HepG2 (cell line): ENCODE measurements at regions not wholly inside any gene's neighbourhood (a gene's known extent, or its start where the extent isn't known, plus 50 kb on each side); places are given as distances from the start of the nearest gene placed in this dataset.

Experiments
- ATAC-seq: fragments of 200-7000 bp; cut with Tn5 transposase; 3 replicates; pipeline ENCODE4 v1.9.1; 2020; ENCODE audit warnings: mild to moderate bottlenecking, moderate library complexity
- BruUV-seq: library from RNA; stranded (reverse); fragments of 400-500 nt; replicated peaks from 2 replicates; lab custom pipeline; 2021; lab: Mats Ljungman, UMichigan
- CTCF ChIA-PET: fragments of 300-600 bp; formaldehyde crosslinking; extraction: SDS; loops from one replicate; lab custom pipeline; 2021; ENCODE audit warnings: low total read pairs, inconsistent platforms, low intra/inter-chr PET ratio; lab: Yijun Ruan, JAX
- POLR2A ChIA-PET: fragments of 350-600 bp; sonication (Branson Sonifier 250); formaldehyde crosslinking; loops from one replicate; lab custom pipeline; 2020; ENCODE audit warnings: antibody characterized with exemption, inconsistent platforms; lab: Yijun Ruan, JAX
- DNase-seq: peaks from one replicate; pipeline ENCODE4 v3.0.0-alpha.2; 2015; ENCODE audit warnings: low spot score
- FAIRE-seq: peaks from 3 replicates; lab custom pipeline; 2011; peaks lifted over from hg19 to GRCh38; lab: Jason Lieb, UNC
- H2AFZ ChIP-seq: one replicate; pipeline ENCODE4 v1.6.1; 2011; ENCODE audit warnings: low read length, inconsistent platforms
- H3K27ac ChIP-seq: fragments of 300-600 bp; 3 replicates; pipeline ENCODE4 v1.8.0; 2011; ENCODE audit warnings: mixed run types, mild to moderate bottlenecking, mixed read lengths, low read length, inconsistent platforms; ENCODE audit not compliant: insufficient read depth; ENCODE audit errors: extremely low read length
- H3K27me3 ChIP-seq, 2 experiments: fragments of 200-600 bp in 1 of 2; 2 replicates in 1 of 2; 3 replicates in 1 of 2; pipeline versions ENCODE4 v1.6.0 to v1.8.0; 2011; ENCODE audit warnings: low read length in 2 of 2, mild to moderate bottlenecking in 2 of 2, moderate library complexity in 2 of 2, inconsistent platforms in 1 of 2; ENCODE audit not compliant: insufficient read depth in 2 of 2, control insufficient read depth in 1 of 2
- H3K36me3 ChIP-seq, 2 experiments: fragments of 200-600 bp in 1 of 2; replicated peaks in 1 of 2; 2 replicates in 1 of 2; 3 replicates in 1 of 2; pipeline versions ENCODE4 v1.5.1 to v1.8.0; 2011; ENCODE audit warnings: low read length in 2 of 2, inconsistent platforms in 1 of 2; ENCODE audit not compliant: insufficient read depth in 2 of 2, control insufficient read depth in 1 of 2
- H3K4me1 ChIP-seq: 2 replicates; pipeline ENCODE4 v1.5.1; 2012; ENCODE audit warnings: low read length, inconsistent platforms; ENCODE audit not compliant: insufficient read depth
- H3K4me2 ChIP-seq: 2 replicates; pipeline ENCODE4 v1.6.0; 2011; ENCODE audit warnings: low read depth, low read length, inconsistent platforms
- H3K4me3 ChIP-seq, 3 experiments: fragments of 200-600 bp in 1 of 3; sonication (generic), shearing (Covaris generic) in 1 of 3; replicated peaks in 1 of 3; 2 replicates each; pipeline ENCODE4 v1.5.1; 2011 to 2016; ENCODE audit warnings: low read length in 3 of 3, inconsistent platforms in 2 of 3, low read depth in 2 of 3, mild to moderate bottlenecking in 2 of 3, control low read depth in 1 of 3, mixed read lengths in 1 of 3; ENCODE audit not compliant: insufficient read depth in 1 of 3
- H3K79me2 ChIP-seq: one replicate; pipeline ENCODE4 v1.6.1; 2011; ENCODE audit warnings: low read length, inconsistent platforms; ENCODE audit not compliant: insufficient read depth
- H3K9ac ChIP-seq: 2 replicates; pipeline ENCODE4 v1.6.0; 2011; ENCODE audit warnings: mild to moderate bottlenecking, low read depth, low read length, inconsistent platforms; ENCODE audit not compliant: insufficient read depth
- H3K9me3 ChIP-seq: 2 replicates; pipeline ENCODE4 v1.5.1; 2012; ENCODE audit warnings: mild to moderate bottlenecking, low read length
- H4K20me1 ChIP-seq: 2 replicates; pipeline ENCODE4 v1.6.0; 2011; ENCODE audit warnings: inconsistent platforms, mild to moderate bottlenecking, low read length, moderate library complexity; ENCODE audit not compliant: insufficient read depth
- GATA4 ChIP-seq: sonication (generic); IDR thresholded peaks from 2 replicates; pipeline ENCODE4 v1.6.1; 2016; ENCODE audit warnings: antibody characterized with exemption, low read depth, borderline replicate concordance
- MTF2 ChIP-seq: sonication (generic); formaldehyde crosslinking; IDR thresholded peaks from 2 replicates; pipeline ENCODE4 v1.5.0; 2020; ENCODE audit warnings: missing genetic modification reagents, borderline replicate concordance
- NONO ChIP-seq, 2 experiments: fragments of 450-650 bp in 1 of 2; sonication (generic) in 1 of 2; formaldehyde crosslinking in 1 of 2; IDR thresholded peaks in 1 of 2; conservative IDR thresholded peaks in 1 of 2; 2 replicates each; pipeline versions ENCODE4 v1.6.1 to v1.8.0; 2017 to 2022; ENCODE audit warnings: mild to moderate bottlenecking in 1 of 2, missing genetic modification reagents in 1 of 2, moderate library complexity in 1 of 2
- SMAD1 ChIP-seq: sonication (generic); formaldehyde crosslinking; IDR thresholded peaks from 2 replicates; pipeline ENCODE4 v1.4.0; 2020; ENCODE audit warnings: missing genetic modification reagents, low read depth, mild to moderate bottlenecking, borderline replicate concordance
- SMC3 ChIP-seq: IDR thresholded peaks from 2 replicates; pipeline ENCODE4 v1.6.1; 2011; ENCODE audit warnings: low read length, improper control_type of control experiment
- TBX3 ChIP-seq: fragments of 450-650 bp; IDR thresholded peaks from 2 replicates; pipeline ENCODE4 v1.6.1; 2017; ENCODE audit warnings: antibody characterized with exemption, mild to moderate bottlenecking, inconsistent platforms, borderline replicate concordance
- TCF7L2 ChIP-seq: IDR thresholded peaks from 2 replicates; pipeline ENCODE4 v1.6.1; 2011; ENCODE audit warnings: mild to moderate bottlenecking, low read depth, low read length, moderate library complexity
- ZBTB44 ChIP-seq: sonication (generic); formaldehyde crosslinking; IDR thresholded peaks from 2 replicates; pipeline ENCODE4 v1.4.0; 2020; ENCODE audit warnings: missing genetic modification reagents
- ZC3H4 ChIP-seq: sonication (generic); formaldehyde crosslinking; IDR thresholded peaks from 2 replicates; pipeline ENCODE4 v1.4.0; 2020; ENCODE audit warnings: missing genetic modification reagents, borderline replicate concordance
- WGBS: methylation state at CpG from one replicate; pipeline ENCODE4 v1.1.6; 2017; ENCODE audit warnings: low lambda C conversion rate; 5-methylcytosine and 5-hydroxymethylcytosine counted together
- in situ Hi-C: cut with HindIII; loops from 2 replicates; pipeline ENCODE4 v1.10.0; 2017; ENCODE audit warnings: low pct_unique_long_range_greater_than_20kb; ENCODE audit not compliant: extremely low pct_ligation_motif_present
- intact Hi-C: fragments of 100-400 bp; cut with micrococcal nuclease; formaldehyde crosslinking; loops from one replicate; pipeline ENCODE4 v1.10.0; 2022; ENCODE audit not compliant: unreplicated experiment

GRCh38 chr1:198086051-198086745, 70.6 kb upstream of the NEK7 start:
- H3K9me3 ChIP-seq: no peaks in the 10 kb centered on the region
- no peaks in the 10 kb centered on the region for H3K27me3 ChIP-seq
- WGBS: 63% methylated on average over 1 of the region's 1 CpG
- ATAC-seq (no peak), DNase-seq (no peak), FAIRE-seq (no peak)
- intact Hi-C loops (loop anchor here (5.0 to 10.0 kb wide), 2 partner anchors 189 to 611 kb away; no protein-coding TSS in a partner anchor), in situ Hi-C loops (loop anchor here (25.0 kb wide), 2 partner anchors 376 to 601 kb away; no protein-coding TSS in a partner anchor)
- H3K79me2 ChIP-seq: no peaks in the 10 kb centered on the region
- H3K9ac ChIP-seq: no peak overlapping the region
- TF ChIP-seq TCF7L2: no peak
- TF ChIP-seq GATA4: no peak
- no peak for TF ChIP-seq SMAD1
- no peak for TF ChIP-seq MTF2 (CRISPR knock-in tag)
- TF ChIP-seq ZC3H4: no peak
- no peak for TF ChIP-seq ZBTB44 (CRISPR knock-in tag)
- TF ChIP-seq NONO (IDR thresholded peaks at IDR 0.05): no peak
- no peak for TF ChIP-seq NONO (CRISPR knock-in tag; conservative IDR thresholded peaks at IDR 0.05)
- no peak for TF ChIP-seq SMC3
- no peak for TF ChIP-seq TBX3
- no peak overlapping the region for H3K4me3 ChIP-seq
- H3K27ac ChIP-seq: no peak overlapping the region
- peaks cover 15% of the 10 kb centered on the region for H3K4me1 ChIP-seq
- ChIA-PET POLR2A (no interaction called here), CTCF (no interaction called here)
- H4K20me1 ChIP-seq: no peaks in the 10 kb centered on the region
- H3K4me2 ChIP-seq: no peak overlapping the region
- H2AFZ ChIP-seq: no peak overlapping the region
- no TSS peak for BruUV-seq
- no peaks in the 10 kb centered on the region for H3K36me3 ChIP-seq
